ENCODE measurements at regions not wholly inside any gene's neighbourhood (a gene's known extent, or its start where the extent isn't known, plus 50 kb on each side); places are given as distances from the start of the nearest gene placed in this dataset.

DNA sequence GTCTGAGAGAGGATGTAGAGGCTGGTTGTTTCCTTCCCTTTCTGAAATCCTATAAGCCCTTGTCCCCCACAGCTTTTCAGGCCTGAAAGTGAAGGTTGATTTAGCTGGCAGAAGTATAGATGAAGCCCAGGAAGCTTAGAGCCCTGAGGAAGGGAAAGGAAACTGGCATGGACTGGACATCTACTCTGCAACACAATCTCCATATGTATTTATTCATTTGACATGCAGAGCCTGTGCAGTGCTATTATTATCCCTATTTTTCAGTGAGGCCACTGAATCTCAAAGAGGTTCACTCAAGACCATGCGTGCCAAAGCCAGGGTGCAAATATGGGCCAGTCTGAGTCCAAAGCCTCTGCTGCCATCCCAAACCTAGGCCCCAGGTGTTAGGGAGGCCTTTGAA lies 78.5 kb upstream of the KCND3 start:
- peaks cover 3% of the 10 kb centered on the region for H3K36me3 Mint-ChIP-seq (ENCODE audit: low read depth, unreplicated experiment)
- H3K9me3 Mint-ChIP-seq (ENCODE audit: unreplicated experiment) = no peaks in the 10 kb centered on the region
- TF ChIP-seq, protein P1, sequence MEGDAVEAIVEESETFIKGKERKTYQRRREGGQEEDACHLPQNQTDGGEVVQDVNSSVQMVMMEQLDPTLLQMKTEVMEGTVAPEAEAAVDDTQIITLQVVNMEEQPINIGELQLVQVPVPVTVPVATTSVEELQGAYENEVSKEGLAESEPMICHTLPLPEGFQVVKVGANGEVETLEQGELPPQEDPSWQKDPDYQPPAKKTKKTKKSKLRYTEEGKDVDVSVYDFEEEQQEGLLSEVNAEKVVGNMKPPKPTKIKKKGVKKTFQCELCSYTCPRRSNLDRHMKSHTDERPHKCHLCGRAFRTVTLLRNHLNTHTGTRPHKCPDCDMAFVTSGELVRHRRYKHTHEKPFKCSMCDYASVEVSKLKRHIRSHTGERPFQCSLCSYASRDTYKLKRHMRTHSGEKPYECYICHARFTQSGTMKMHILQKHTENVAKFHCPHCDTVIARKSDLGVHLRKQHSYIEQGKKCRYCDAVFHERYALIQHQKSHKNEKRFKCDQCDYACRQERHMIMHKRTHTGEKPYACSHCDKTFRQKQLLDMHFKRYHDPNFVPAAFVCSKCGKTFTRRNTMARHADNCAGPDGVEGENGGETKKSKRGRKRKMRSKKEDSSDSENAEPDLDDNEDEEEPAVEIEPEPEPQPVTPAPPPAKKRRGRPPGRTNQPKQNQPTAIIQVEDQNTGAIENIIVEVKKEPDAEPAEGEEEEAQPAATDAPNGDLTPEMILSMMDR (IDR thresholded peaks at IDR 0.05; ENCODE audit: unreplicated experiment) = no peak
- H3K4me3 Mint-ChIP-seq (ENCODE audit: unreplicated experiment) = no peak overlapping the region
- H3K27me3 Mint-ChIP-seq (ENCODE audit: unreplicated experiment) = no peaks in the 10 kb centered on the region
- H3K4me1 Mint-ChIP-seq (ENCODE audit: unreplicated experiment) = no peaks in the 10 kb centered on the region
- H3K27ac Mint-ChIP-seq (ENCODE audit: unreplicated experiment) = no peak overlapping the region
- DNase-seq (ENCODE audit: low spot score) = no peak

DNA sequence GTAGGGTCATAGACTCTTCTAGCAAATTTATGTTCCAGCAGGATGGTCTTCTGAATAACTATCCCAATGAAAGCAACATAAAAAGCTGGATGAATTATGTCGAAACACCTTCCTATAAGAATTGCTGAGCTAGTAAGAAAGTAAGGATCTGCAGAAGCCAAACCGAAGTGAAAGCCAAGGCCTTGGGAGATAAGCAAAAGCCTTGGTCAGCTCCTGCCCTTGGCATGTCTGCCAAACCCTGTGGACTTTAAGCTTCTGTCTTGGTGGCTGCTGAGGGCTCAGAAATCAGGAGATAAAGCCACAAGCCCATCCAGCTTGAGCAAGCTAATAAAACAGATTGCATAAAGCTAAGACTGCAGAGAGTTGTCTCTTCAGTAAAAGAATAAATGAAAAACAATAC lies 81.2 kb upstream of the KCND3 start:
- no peaks in the 10 kb centered on the region for H3K9me3 Mint-ChIP-seq (ENCODE audit: unreplicated experiment)
- H3K27me3 Mint-ChIP-seq (ENCODE audit: unreplicated experiment) = no peaks in the 10 kb centered on the region

DNA sequence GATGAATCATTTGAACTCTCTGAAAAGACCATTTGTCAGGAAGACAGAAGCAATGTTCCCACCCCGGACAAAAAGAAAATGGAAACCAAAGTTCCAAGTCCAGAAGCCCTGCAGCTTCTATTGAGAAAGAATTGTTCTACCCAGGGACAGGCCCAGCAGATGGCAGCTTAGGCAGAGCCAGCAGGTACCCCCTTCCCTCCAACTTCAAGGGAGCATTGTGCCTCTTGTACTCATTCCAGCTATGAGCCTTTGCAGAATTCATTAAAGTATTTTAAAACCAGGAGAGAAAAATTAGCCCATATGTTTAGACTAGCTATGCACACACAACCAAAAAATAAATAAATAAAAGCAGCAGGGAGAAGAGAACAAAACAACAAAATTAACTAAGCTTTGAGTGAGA lies 85.2 kb upstream of the KCND3 start:
- TF ChIP-seq, protein P1 (IDR thresholded peaks at IDR 0.05; ENCODE audit: unreplicated experiment) = no peak
- Mint-ChIP-seq H3K9me3 (ENCODE audit: unreplicated experiment) (no peaks in the 10 kb centered on the region), H3K27ac (ENCODE audit: unreplicated experiment) (no peak overlapping the region), H3K4me3 (ENCODE audit: unreplicated experiment) (no peak overlapping the region), H3K36me3 (ENCODE audit: low read depth, unreplicated experiment) (no peaks in the 10 kb centered on the region), H3K27me3 (ENCODE audit: unreplicated experiment) (no peaks in the 10 kb centered on the region), H3K4me1 (ENCODE audit: unreplicated experiment) (no peaks in the 10 kb centered on the region)
- no peak for DNase-seq (ENCODE audit: low spot score)

More for the DNA sequence above, 81.2 kb upstream of the KCND3 start:
- no peak for DNase-seq (ENCODE audit: low spot score)
- TF ChIP-seq, protein P1 (IDR thresholded peaks at IDR 0.05; ENCODE audit: unreplicated experiment) = no peak
- H3K4me3 Mint-ChIP-seq (ENCODE audit: unreplicated experiment) = no peak overlapping the region
- no peaks in the 10 kb centered on the region for H3K36me3 Mint-ChIP-seq (ENCODE audit: low read depth, unreplicated experiment)
- H3K27ac Mint-ChIP-seq (ENCODE audit: unreplicated experiment) = no peak overlapping the region
- H3K4me1 Mint-ChIP-seq (ENCODE audit: unreplicated experiment) = no peaks in the 10 kb centered on the region

DNA sequence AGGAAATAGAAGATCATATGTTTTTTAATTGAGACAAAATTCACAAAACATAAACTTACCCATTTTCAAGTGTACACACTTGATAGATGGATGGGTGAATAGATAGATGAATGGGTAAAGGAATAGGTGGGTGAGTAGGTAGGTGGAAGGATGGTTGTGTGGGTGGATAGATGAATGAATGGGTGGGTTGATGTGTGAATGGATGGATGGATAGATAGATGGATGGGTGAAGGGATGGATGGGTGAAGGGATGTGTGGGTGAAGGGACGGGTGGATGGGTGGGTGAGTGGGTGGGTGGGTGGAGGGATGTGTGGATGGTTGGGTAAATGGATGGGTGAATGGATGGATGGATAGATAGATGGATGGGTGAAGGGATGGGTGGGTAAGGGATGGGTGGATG lies 86.1 kb upstream of the KCND3 start:
- no peak overlapping the region for H3K27ac Mint-ChIP-seq (ENCODE audit: unreplicated experiment)
- TF ChIP-seq, protein P1 (IDR thresholded peaks at IDR 0.05; ENCODE audit: unreplicated experiment) = no peak
- no peaks in the 10 kb centered on the region for H3K36me3 Mint-ChIP-seq (ENCODE audit: low read depth, unreplicated experiment)
- H3K4me1 Mint-ChIP-seq (ENCODE audit: unreplicated experiment) = no peaks in the 10 kb centered on the region
- H3K9me3 Mint-ChIP-seq (ENCODE audit: unreplicated experiment) = no peaks in the 10 kb centered on the region
- peaks cover 2% of the 10 kb centered on the region for H3K27me3 Mint-ChIP-seq (ENCODE audit: unreplicated experiment)
- no peak for DNase-seq (ENCODE audit: low spot score)
- H3K4me3 Mint-ChIP-seq (ENCODE audit: unreplicated experiment) = no peak overlapping the region

DNA sequence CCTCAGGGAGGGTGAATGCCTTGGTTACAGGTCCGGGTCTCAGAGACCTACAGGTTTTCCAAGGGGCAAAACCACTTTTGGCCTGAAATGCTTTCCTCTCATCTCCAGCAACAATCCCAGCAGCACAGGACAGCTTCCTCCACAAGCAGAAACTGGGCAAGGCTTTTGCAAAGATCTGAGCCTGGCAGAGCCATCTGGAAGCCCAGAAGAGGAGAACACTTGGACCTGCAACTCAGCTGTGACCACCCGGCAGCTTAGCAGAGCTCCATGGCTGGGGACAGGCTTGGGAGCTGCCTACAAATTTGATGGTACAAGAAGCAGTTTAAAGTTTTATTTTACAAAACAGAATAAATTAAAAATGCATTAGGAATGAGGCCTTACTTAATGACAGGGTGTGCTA lies 90.0 kb upstream of the KCND3 start:
- H3K36me3 Mint-ChIP-seq (ENCODE audit: low read depth, unreplicated experiment) = no peaks in the 10 kb centered on the region

More for the DNA sequence above, 90.0 kb upstream of the KCND3 start:
- Mint-ChIP-seq H3K4me3 (ENCODE audit: unreplicated experiment) (no peak overlapping the region), H3K4me1 (ENCODE audit: unreplicated experiment) (no peaks in the 10 kb centered on the region), H3K9me3 (ENCODE audit: unreplicated experiment) (no peaks in the 10 kb centered on the region), H3K27ac (ENCODE audit: unreplicated experiment) (no peak overlapping the region), H3K27me3 (ENCODE audit: unreplicated experiment) (peaks cover 2% of the 10 kb centered on the region)
- TF ChIP-seq, protein P1 (IDR thresholded peaks at IDR 0.05; ENCODE audit: unreplicated experiment) = no peak
- no peak for DNase-seq (ENCODE audit: low spot score)

All from endothelial cell (in vitro differentiated cells).